Activated CD4-positive, alpha-beta memory T cell treated with anti-CD3 and anti-CD28 coated beads, Interleukin-2, amount 10 ng/mL, durations not matched to agents 7 days and 5 days (primary cell): ENCODE measurements at regions not wholly inside any gene's neighbourhood (a gene's known extent, or its start where the extent isn't known, plus 50 kb on each side); places are given as distances from the start of the nearest gene placed in this dataset.

Source experiments
- CTCF ChIA-PET: fragments of 350-600 bp; sonication (Branson Sonifier 250); formaldehyde crosslinking; loops from one replicate; lab custom pipeline; 2021; ENCODE audit warnings: antibody characterized with exemption, inconsistent platforms; lab: Charles Lee
- POLR2A ChIA-PET: fragments of 350-600 bp; sonication (Branson Sonifier 250); formaldehyde crosslinking; loops from one replicate; lab custom pipeline; 2021; ENCODE audit warnings: antibody characterized with exemption; lab: Charles Lee
- DNase-seq: peaks from one replicate; pipeline ENCODE4 v3.0.0-alpha.2; 2020
- H3K27ac Mint-ChIP-seq: one replicate; pipeline ENCODE4 v1.8.0; 2021; ENCODE audit warnings: mild to moderate bottlenecking, mixed read lengths
- H3K27me3 Mint-ChIP-seq: one replicate; pipeline ENCODE4 v1.8.0; 2021; ENCODE audit warnings: mixed read lengths
- H3K36me3 Mint-ChIP-seq: one replicate; pipeline ENCODE4 v1.8.0; 2021; ENCODE audit warnings: low read depth, mixed read lengths
- H3K4me1 Mint-ChIP-seq: one replicate; pipeline ENCODE4 v1.8.0; 2021; ENCODE audit warnings: mixed read lengths
- H3K4me3 Mint-ChIP-seq: one replicate; pipeline ENCODE4 v1.8.0; 2021; ENCODE audit warnings: mild to moderate bottlenecking, mixed read lengths
- H3K9me3 Mint-ChIP-seq: one replicate; pipeline ENCODE4 v1.8.0; 2021; ENCODE audit warnings: mixed read lengths

DNA sequence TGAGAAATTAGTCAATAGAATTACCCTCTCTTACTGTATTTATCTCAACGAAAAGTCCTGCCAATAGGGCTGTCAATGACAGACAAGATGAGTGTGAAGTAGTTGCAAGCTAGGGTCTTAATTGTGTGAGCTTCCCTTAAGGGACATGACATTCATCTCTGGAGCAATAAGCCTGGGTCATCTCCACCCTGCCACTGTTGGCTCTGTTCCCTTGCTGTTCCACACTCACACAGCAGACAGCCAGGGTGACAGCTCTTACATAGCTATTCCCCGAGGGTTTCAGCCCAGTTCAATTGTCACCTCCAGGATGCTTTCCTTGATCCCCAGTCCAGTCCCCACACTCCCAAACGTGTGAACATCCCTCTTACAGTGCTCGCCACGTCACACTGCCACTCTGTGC, 215.0 kb downstream of the NXPE2 start:
- DNase-seq = no peak
- ChIA-PET POLR2A (no interaction called here), CTCF (no interaction called here)
- Mint-ChIP-seq H3K9me3 (no peaks in the 10 kb centered on the region), H3K36me3 (no peaks in the 10 kb centered on the region), H3K27ac (no peak overlapping the region), H3K4me1 (no peaks in the 10 kb centered on the region), H3K27me3 (no peaks in the 10 kb centered on the region), H3K4me3 (no peak overlapping the region)

GRCh38 chr11:114896594-114896993, 218.3 kb downstream of the NXPE2 start:
- Mint-ChIP-seq H3K36me3 (no peaks in the 10 kb centered on the region), H3K27ac (no peak overlapping the region), H3K4me1 (no peaks in the 10 kb centered on the region), H3K4me3 (no peak overlapping the region), H3K27me3 (no peaks in the 10 kb centered on the region), H3K9me3 (peaks cover 3% of the 10 kb centered on the region)
- POLR2A ChIA-PET = no interaction called here
- DNase-seq = no peak
- CTCF ChIA-PET = no interaction called here

GRCh38 chr11:114909866-114910265, 231.5 kb downstream of the NXPE2 start:
- CTCF ChIA-PET = no interaction called here
- no peak overlapping the region for H3K4me3 Mint-ChIP-seq

GRCh38 chr11:114912826-114913225, 234.5 kb downstream of the NXPE2 start:
- Mint-ChIP-seq H3K9me3 (no peaks in the 10 kb centered on the region), H3K27me3 (no peaks in the 10 kb centered on the region)
- CTCF ChIA-PET = no interaction called here

More at GRCh38 chr11:114909866-114910265, 231.5 kb downstream of the NXPE2 start:
- H3K36me3 Mint-ChIP-seq = no peaks in the 10 kb centered on the region
- no peak overlapping the region for H3K27ac Mint-ChIP-seq
- no peaks in the 10 kb centered on the region for H3K27me3 Mint-ChIP-seq
- DNase-seq = no peak
- no peaks in the 10 kb centered on the region for H3K4me1 Mint-ChIP-seq
- POLR2A ChIA-PET = no interaction called here
- H3K9me3 Mint-ChIP-seq = no peaks in the 10 kb centered on the region

DNA sequence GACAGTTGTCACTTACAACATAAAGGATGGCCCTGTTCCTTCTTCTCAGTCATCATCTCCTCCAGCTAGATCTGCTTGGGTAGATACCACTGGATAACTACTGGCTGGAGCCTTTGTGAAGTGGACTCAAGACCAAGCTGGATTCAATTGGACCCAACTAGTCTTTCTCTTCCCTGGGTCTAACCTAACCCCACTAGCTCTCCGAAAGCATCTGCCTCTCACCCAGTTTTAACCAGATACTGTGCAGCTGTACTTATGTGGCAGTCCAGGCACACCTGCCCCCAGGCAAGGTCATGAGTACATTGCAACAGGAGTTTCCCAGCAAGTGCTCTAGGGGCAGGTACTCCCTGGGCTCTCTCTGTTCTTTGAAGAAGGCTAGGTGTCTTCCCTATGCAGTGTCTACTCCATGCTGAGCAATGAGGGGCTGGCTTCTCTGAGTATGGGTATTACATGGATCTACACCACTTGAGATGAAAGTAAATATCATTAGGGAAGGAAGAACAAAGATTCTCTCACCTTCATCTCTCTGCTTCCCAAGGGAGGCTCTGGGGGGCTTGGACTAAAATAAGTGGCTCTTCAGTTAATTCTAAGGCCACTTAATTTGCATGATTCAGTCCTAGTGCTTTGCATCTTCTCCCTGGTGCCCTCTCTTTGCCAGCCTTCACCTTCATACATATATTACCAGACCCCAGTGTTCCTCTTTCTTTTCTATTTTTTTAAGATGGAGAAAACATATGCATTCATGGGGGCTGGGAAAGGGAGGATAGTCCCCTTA, 236.1 kb downstream of the NXPE2 start:
- ChIA-PET POLR2A (no interaction called here), CTCF (no interaction called here)
- DNase-seq = no peak
- Mint-ChIP-seq H3K4me3 (no peak overlapping the region), H3K36me3 (no peaks in the 10 kb centered on the region), H3K27ac (no peak overlapping the region), H3K9me3 (no peaks in the 10 kb centered on the region), H3K4me1 (no peaks in the 10 kb centered on the region), H3K27me3 (no peaks in the 10 kb centered on the region)

More at GRCh38 chr11:114912826-114913225, 234.5 kb downstream of the NXPE2 start:
- DNase-seq = no peak
- H3K27ac Mint-ChIP-seq = no peak overlapping the region
- H3K36me3 Mint-ChIP-seq = no peaks in the 10 kb centered on the region
- POLR2A ChIA-PET = no interaction called here
- H3K4me3 Mint-ChIP-seq = no peak overlapping the region
- H3K4me1 Mint-ChIP-seq = no peaks in the 10 kb centered on the region

- no peak for DNase-seq
- Mint-ChIP-seq H3K27me3 (no peaks in the 10 kb centered on the region), H3K4me1 (no peaks in the 10 kb centered on the region), H3K36me3 (no peaks in the 10 kb centered on the region), H3K4me3 (no peak overlapping the region), H3K9me3 (no peaks in the 10 kb centered on the region), H3K27ac (no peak overlapping the region)
- ChIA-PET CTCF (no interaction called here), POLR2A (no interaction called here)
These were observed 237.8 kb downstream of the NXPE2 start for GRCh38 chr11:114915871-114916805.

GRCh38 chr11:114918286-114918685, 240.0 kb downstream of the NXPE2 start:
- Mint-ChIP-seq H3K36me3 (no peaks in the 10 kb centered on the region), H3K27ac (no peak overlapping the region), H3K27me3 (no peaks in the 10 kb centered on the region), H3K4me3 (no peak overlapping the region), H3K4me1 (no peaks in the 10 kb centered on the region), H3K9me3 (no peaks in the 10 kb centered on the region)
- ChIA-PET CTCF (no interaction called here), POLR2A (no interaction called here)
- DNase-seq = no peak

GRCh38 chr11:114921697-114922096, 243.4 kb downstream of the NXPE2 start:
- no peaks in the 10 kb centered on the region for H3K27me3 Mint-ChIP-seq
- H3K36me3 Mint-ChIP-seq = no peaks in the 10 kb centered on the region
- no peak for DNase-seq
- H3K27ac Mint-ChIP-seq = no peak overlapping the region
- POLR2A ChIA-PET = no interaction called here
- no peaks in the 10 kb centered on the region for H3K4me1 Mint-ChIP-seq
- no peak overlapping the region for H3K4me3 Mint-ChIP-seq
- CTCF ChIA-PET = no interaction called here
- peaks cover 3% of the 10 kb centered on the region for H3K9me3 Mint-ChIP-seq

DNA sequence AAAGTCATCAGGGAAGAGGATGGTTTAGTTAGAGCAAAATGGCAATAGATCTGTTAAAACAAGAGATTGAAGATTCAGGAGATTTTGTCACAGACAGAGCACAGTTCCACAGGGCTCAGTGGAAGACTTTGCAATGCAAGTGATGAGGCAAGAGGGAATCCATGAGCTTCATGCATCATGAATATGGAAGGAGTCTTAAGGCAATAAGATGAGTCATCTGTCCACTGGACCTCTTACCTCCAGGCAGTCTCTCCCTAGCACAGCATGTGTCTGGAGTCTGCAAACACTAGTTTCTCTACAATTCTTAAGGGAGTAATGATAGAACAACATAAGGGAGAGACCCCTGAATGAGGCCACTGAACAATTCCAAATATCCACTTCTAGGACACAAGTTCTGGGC, 245.7 kb downstream of the NXPE2 start:
- Mint-ChIP-seq H3K4me1 (no peaks in the 10 kb centered on the region), H3K9me3 (peaks cover 3% of the 10 kb centered on the region), H3K36me3 (no peaks in the 10 kb centered on the region), H3K27ac (no peak overlapping the region), H3K27me3 (no peaks in the 10 kb centered on the region), H3K4me3 (no peak overlapping the region)
- POLR2A ChIA-PET = no interaction called here
- CTCF ChIA-PET = no interaction called here
- no peak for DNase-seq

- H3K4me3 Mint-ChIP-seq = no peak overlapping the region
- no peak overlapping the region for H3K27ac Mint-ChIP-seq
- H3K4me1 Mint-ChIP-seq = no peaks in the 10 kb centered on the region
- CTCF ChIA-PET = no interaction called here
- H3K27me3 Mint-ChIP-seq = no peaks in the 10 kb centered on the region
- H3K9me3 Mint-ChIP-seq = peaks cover 3% of the 10 kb centered on the region
- no peaks in the 10 kb centered on the region for H3K36me3 Mint-ChIP-seq
- DNase-seq = no peak
- POLR2A ChIA-PET = no interaction called here
These were observed 247.3 kb downstream of the NXPE2 start for GRCh38 chr11:114925591-114925990.

DNA sequence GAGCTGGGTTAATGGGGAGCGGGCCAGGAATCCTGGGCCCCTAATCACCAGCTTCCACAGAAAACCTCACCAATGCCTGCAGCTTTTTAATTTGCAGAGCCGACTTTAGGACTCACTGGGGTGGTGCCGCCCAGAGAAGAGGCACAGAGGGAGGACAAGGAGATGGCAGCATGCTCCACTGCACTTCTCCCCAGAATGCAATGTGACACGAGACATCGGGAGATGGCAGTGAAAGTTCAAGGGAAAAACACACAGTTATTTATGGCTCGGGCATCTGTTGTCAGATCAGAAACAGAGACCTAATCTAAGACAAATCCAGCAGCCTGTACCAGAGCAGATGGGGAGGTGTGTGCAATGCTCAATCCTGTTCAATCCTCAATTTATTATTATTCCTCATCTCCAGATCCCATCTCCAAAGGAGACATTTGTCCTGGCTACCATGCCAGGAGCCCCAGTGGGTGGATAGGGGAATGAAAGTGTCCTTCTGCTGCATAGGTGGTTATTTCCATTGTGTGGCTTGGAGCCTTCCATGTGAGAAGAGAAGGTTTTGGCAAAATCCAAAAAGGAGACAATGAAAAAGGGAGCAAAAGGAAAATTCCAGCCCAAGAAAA, 250.0 kb downstream of the NXPE2 start:
- POLR2A ChIA-PET = no interaction called here
- H3K4me1 Mint-ChIP-seq = no peaks in the 10 kb centered on the region
- H3K27ac Mint-ChIP-seq = no peak overlapping the region
- no peaks in the 10 kb centered on the region for H3K27me3 Mint-ChIP-seq
- no peak overlapping the region for H3K4me3 Mint-ChIP-seq
- DNase-seq = no peak
- peaks cover 6% of the 10 kb centered on the region for H3K9me3 Mint-ChIP-seq
- H3K36me3 Mint-ChIP-seq = no peaks in the 10 kb centered on the region
- CTCF ChIA-PET = no interaction called here

DNA sequence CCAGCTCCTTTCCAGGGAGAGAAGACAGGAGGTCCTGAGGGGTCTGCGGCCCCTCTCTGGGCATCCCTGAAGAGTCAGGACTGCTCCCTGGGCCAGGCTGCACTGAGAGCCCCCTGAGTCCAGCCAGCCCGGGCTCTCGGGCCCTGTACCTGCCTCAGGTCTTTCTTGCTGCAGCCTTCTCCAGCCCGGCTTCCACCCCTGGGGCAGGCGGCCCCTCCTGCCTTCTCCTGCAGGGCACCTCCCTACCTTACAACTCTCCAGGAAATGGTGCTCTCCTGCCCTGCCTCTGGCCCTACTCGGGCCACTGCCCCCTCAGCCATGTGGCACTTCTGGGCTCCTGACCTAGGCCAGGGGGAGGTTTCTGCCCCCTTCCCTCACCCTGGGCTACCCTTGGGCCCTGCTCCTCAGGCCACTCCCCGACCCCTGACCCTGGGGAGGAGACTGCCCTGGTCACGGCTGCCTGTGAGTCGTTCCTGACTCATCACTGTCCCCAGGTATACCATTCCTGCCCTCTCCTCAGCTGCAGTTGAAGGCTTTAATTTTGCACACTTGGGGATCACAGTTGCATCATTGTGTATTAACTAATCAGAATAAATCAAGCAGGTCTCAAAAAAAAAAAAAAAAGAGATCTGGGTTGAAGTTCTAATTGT, 251.1 kb downstream of the NXPE2 start:
- no peaks in the 10 kb centered on the region for H3K4me1 Mint-ChIP-seq
- no peaks in the 10 kb centered on the region for H3K36me3 Mint-ChIP-seq
- ChIA-PET CTCF (no interaction called here), POLR2A (no interaction called here)
- no peak overlapping the region for H3K27ac Mint-ChIP-seq
- H3K27me3 Mint-ChIP-seq = no peaks in the 10 kb centered on the region
- DNase-seq = no peak
- H3K9me3 Mint-ChIP-seq = peaks cover 6% of the 10 kb centered on the region
- no peak overlapping the region for H3K4me3 Mint-ChIP-seq

DNA sequence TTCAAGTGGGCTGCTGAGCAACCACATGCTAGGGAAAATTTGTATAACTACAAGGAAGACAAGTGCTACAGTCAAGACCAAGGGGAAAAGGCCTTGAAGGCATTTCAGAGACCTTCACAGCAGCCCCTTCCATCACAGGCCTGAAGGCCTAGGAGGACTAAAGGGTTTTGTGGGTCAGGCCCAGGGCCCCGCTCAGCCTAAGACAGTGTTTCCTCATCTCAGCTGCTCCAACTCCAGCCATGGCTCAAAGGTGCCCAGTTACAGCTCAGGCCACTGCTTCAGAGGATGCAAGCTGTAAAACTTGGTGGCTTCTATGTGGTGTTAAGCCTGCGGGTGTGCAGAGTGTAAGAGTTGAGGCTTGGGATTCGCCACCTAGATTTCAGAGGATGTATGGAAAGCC, 260.5 kb downstream of the NXPE2 start:
- CTCF ChIA-PET = no interaction called here
- H3K27me3 Mint-ChIP-seq = no peaks in the 10 kb centered on the region

More for the DNA sequence above, 260.5 kb downstream of the NXPE2 start:
- H3K4me1 Mint-ChIP-seq = no peaks in the 10 kb centered on the region
- POLR2A ChIA-PET = no interaction called here
- H3K4me3 Mint-ChIP-seq = no peak overlapping the region
- no peak overlapping the region for H3K27ac Mint-ChIP-seq
- peaks cover 12% of the 10 kb centered on the region for H3K9me3 Mint-ChIP-seq
- no peaks in the 10 kb centered on the region for H3K36me3 Mint-ChIP-seq
- no peak for DNase-seq
